ENCODE measurements at regions not wholly inside any gene's neighbourhood (a gene's known extent, or its start where the extent isn't known, plus 50 kb on each side); places are given as distances from the start of the nearest gene placed in this dataset.

DNA sequence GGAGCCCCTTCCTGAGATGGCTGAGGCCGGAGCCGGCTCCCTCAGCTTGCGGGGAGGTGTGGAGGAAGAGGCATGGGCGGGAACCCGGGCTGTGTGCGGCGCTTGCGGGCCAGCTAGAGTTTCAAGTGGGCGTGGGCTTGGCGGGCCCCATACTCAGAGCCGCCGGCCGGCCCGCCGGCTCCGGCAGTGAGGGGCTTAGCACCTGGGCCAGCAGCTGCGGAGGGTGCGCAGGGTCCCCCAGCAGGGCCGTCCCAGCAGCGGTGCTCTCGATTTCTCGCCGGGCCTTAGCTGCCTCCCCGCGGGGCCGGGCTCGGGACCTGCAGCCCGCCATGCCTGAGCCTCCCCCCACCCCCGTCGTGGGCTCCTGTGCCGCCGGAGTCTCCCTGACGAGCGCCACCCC lies 67.9 kb upstream of the SLC28A3 start:
- TF ChIP-seq, protein P1, sequence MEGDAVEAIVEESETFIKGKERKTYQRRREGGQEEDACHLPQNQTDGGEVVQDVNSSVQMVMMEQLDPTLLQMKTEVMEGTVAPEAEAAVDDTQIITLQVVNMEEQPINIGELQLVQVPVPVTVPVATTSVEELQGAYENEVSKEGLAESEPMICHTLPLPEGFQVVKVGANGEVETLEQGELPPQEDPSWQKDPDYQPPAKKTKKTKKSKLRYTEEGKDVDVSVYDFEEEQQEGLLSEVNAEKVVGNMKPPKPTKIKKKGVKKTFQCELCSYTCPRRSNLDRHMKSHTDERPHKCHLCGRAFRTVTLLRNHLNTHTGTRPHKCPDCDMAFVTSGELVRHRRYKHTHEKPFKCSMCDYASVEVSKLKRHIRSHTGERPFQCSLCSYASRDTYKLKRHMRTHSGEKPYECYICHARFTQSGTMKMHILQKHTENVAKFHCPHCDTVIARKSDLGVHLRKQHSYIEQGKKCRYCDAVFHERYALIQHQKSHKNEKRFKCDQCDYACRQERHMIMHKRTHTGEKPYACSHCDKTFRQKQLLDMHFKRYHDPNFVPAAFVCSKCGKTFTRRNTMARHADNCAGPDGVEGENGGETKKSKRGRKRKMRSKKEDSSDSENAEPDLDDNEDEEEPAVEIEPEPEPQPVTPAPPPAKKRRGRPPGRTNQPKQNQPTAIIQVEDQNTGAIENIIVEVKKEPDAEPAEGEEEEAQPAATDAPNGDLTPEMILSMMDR (conservative IDR thresholded peaks at IDR 0.05; ENCODE audit: low read depth, low read length), result no peak
- TF ChIP-seq BHLHE40 (IDR thresholded peaks at IDR 0.05; ENCODE audit: low read depth, low read length), result no peak
- no peak for TF ChIP-seq MAZ (IDR thresholded peaks at IDR 0.05; ENCODE audit: borderline replicate concordance, low read depth, low read length)
- TF ChIP-seq RFX5 (IDR thresholded peaks at IDR 0.05; ENCODE audit: low read depth, low read length), result no peak
- TF ChIP-seq CEBPB (IDR thresholded peaks at IDR 0.05; ENCODE audit: low read depth, low read length), result no peak
- TF ChIP-seq, protein P2, sequence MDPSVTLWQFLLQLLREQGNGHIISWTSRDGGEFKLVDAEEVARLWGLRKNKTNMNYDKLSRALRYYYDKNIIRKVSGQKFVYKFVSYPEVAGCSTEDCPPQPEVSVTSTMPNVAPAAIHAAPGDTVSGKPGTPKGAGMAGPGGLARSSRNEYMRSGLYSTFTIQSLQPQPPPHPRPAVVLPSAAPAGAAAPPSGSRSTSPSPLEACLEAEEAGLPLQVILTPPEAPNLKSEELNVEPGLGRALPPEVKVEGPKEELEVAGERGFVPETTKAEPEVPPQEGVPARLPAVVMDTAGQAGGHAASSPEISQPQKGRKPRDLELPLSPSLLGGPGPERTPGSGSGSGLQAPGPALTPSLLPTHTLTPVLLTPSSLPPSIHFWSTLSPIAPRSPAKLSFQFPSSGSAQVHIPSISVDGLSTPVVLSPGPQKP (IDR thresholded peaks at IDR 0.05; ENCODE audit: borderline replicate concordance, low read depth, low read length), result no peak
- TF ChIP-seq, protein P3, sequence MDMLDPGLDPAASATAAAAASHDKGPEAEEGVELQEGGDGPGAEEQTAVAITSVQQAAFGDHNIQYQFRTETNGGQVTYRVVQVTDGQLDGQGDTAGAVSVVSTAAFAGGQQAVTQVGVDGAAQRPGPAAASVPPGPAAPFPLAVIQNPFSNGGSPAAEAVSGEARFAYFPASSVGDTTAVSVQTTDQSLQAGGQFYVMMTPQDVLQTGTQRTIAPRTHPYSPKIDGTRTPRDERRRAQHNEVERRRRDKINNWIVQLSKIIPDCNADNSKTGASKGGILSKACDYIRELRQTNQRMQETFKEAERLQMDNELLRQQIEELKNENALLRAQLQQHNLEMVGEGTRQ (IDR thresholded peaks at IDR 0.05; ENCODE audit: low read depth, low read length), result no peak
- no peak for TF ChIP-seq RCOR1 (IDR thresholded peaks at IDR 0.05; ENCODE audit: insufficient replicate concordance, low read length)
- TF ChIP-seq NFE2L2 (IDR thresholded peaks at IDR 0.05; ENCODE audit: low read depth, low read length), result no peak
- no peak for TF ChIP-seq POLR2A (IDR thresholded peaks at IDR 0.05; ENCODE audit: low read depth, low read length)
- no peak for TF ChIP-seq RAD21 (IDR thresholded peaks at IDR 0.05; ENCODE audit: low read length)
- TF ChIP-seq MAFK (IDR thresholded peaks at IDR 0.05; ENCODE audit: low read depth, low read length), result no peak
- TF ChIP-seq MXI1 (IDR thresholded peaks at IDR 0.05; ENCODE audit: borderline replicate concordance, low read depth, low read length), result no peak
- TF ChIP-seq FOS (IDR thresholded peaks at IDR 0.05; ENCODE audit: low read depth, low read length), result no peak

Data from IMR-90 (cell line).